NCI-H1436 treated with DMSO at 0.1 percent for 48 hours (cell line): ENCODE measurements at regions not wholly inside any gene's neighbourhood (a gene's known extent, or its start where the extent isn't known, plus 50 kb on each side); places are given as distances from the start of the nearest gene placed in this dataset.

Experiments used
- DNase-seq: peaks from one replicate; lab custom pipeline; 2025; lab: John Stamatoyannopoulos, UW

- DNase-seq = no peak
These were observed 81.9 kb upstream of the TMLHE start for GRCh38 chrX:155694649-155695048.

GRCh38 chrX:155682834-155683233, 70.1 kb upstream of the TMLHE start:
- DNase-seq = no peak

GRCh38 chrX:155679715-155680114, 67.0 kb upstream of the TMLHE start:
- DNase-seq = no peak

- DNase-seq = no peak
These were observed 60.6 kb upstream of the TMLHE start for GRCh38 chrX:155673338-155673737.

- no peak for DNase-seq
These were observed 54.0 kb upstream of the TMLHE start for GRCh38 chrX:155666741-155667140.
